NCI-H2171 treated with DMSO at 0.1 percent for 48 hours (cell line): ENCODE measurements at regions not wholly inside any gene's neighbourhood (a gene's known extent, or its start where the extent isn't known, plus 50 kb on each side); places are given as distances from the start of the nearest gene placed in this dataset.
"Not testable (repeated sequence)": the region's sequence is repeated elsewhere in the genome, so short reads cannot be mapped to it uniquely, and the experiment has no call there.

Experiments
- DNase-seq: peaks from one replicate; lab custom pipeline; 2025; lab: John Stamatoyannopoulos, UW

DNA sequence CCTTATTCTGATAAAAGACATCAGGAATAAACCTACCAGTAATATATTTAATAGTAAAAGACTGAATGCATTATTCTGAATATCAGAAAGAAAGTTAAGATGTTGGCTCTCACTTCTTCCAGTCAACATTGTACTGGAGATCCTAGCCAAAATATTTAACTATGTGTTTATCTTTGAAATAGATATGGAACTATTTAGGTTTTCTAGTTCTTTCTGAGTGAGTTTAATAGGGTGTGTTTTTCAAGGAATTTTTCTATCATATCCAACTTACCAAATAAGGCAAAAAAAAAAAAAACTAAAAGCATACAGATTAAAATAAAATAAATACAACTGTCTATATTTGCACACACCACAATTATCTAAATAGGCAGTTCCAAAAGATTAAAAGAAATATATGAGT lies 478.9 kb upstream of the LMO3 start:
- no peak for DNase-seq

DNA sequence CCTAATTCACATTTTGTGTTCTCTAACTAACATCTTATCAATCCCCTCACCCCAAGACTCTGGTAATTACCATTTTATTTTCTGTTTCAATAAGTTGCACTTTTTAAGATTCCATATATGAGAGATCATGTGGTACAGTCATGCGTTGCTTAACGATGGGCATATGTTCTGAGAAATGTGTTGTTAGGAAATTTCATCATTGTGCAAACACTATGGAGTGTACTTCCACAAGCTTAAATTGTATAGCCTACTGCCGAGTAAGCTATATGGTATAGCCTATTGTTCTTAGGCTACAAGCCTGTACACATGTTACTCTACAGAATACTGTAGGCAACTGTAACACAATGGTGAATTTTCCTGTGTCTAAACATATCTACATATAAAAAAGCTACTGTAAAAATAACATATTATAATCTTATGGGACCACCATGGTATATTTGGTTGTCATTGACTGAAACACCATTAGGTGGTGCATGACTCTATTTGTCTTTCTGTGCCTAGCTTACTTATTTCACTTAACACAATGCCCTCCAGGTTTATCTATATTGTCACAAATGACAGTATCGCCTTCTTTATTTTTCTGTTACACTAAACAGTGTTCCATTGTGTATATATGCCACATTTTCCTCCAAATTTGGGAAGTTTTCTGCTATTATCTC lies 473.4 kb upstream of the LMO3 start:
- no peak for DNase-seq

DNA sequence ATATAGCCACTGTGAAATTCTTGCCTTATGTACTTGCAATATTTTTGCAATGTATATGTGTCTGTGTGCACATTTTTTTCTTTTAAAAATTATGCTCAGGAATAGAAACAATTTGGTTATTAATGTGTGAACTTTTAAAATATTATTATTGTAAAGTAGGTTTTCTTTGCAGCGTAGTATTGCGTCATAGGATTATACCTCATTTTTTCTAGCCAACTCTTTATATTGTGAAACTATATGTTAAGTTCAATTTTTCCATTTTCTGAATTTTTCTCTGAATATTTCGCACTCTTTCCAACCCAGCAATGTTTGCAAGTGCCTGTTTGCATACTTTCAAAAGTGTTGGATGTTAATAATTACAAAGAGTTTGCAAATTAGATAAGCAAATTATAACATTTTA lies 471.6 kb upstream of the LMO3 start:
- DNase-seq = no peak

DNA sequence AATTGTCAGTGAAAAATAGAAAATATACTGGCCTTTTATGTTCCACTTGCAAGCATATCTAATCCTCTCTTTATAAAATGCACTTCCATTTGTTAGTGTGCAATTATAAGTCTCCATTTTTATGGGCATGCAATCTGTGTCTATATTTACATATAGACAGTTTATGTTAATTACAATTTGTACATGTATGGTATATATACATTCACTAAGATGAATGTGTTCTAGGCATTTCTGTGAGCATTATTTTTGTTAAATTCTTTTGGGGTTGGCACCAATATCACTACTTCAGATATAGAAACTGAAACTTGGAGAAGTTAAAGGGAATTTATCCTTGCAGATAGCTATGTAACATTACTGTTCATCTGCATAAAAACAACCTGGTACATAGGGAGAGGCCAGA lies 470.8 kb upstream of the LMO3 start:
- DNase-seq = no peak

DNA sequence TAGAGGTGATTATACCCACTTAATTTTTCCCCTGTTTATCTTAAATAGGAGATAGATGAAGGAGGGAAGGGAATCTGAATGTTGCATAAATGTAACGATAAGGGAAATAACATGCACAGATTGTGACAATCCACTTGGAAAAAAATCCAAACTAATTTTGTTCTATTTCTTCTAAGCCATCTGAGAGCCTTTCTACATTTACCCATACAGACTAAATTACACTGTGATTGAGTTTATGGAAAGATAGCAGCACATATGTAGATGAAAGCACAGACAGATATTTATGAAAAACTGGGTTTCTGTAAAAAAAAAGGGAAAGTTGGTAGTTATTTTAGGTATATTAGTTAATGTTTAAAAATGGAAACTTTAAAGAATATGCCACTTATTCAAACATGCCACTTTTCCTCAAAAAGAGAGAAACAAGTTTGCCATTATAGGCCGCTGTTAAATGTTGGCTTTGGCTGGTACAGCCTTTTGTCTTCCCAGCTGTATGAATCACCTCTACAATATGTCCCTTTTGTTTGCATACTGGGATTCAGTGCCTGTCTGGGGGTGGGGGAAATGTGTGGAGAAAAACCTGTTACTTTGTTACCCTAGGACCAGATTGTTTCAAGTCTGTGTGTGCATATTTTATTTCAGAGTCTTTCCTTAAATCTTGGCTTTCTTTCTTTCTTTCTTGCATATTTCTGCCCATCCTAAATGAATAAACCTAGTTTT lies 470.2 kb upstream of the LMO3 start:
- DNase-seq = no peak

DNA sequence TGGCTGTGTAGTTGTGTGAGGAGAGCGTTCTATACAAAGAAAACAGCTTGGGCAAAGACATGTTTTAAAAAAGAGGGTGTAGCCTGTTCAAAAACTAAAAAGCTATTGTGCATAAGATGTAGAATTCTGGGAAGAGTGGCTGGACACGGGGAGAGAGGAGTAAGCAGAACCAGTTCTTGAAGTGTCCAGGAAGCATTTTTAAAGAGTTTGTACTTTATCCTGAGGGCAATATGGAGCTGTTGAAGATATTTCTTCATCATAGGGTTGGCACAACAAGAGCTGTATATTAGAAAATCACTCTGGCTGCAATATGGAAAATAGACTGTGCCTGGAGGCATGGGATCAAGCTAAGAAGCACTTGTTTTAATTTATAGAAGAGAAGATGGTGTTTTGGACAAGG lies 458.9 kb upstream of the LMO3 start:
- DNase-seq = no peak

DNA sequence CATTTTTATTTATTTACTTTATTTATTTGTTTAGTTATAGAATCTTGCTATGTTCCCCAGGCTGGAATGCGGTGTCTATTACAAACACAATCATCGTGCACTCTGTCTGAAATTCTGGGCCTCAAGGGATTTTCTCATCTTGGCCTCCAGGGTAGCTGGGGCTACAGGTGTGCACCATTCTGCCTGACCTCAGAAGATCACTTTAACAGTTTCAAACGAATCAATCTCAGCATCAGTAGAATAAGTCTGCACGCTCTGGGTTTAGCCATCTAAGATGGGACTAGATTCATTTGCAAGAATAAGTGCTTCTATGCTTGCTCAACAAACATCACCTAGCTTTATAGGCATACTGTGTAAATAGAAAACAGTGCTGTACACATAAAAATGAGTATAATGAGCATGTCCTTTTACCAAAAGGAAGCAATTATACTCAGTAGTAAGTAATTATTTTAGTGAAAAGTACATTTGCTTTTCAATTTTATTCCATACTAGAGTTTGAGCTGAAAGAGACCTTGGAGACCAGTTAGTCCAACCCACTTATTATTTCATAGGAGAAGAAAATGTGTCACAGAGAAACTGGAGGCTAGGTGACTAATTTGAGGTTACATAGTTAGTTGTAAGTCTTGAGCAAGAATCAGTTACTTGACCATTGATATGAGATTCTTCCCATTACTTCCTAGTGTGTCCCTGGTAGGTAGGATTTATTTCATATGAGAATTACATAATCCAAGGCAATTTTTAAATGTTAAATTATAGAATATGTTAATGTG lies 456.5 kb upstream of the LMO3 start:
- no peak for DNase-seq

DNA sequence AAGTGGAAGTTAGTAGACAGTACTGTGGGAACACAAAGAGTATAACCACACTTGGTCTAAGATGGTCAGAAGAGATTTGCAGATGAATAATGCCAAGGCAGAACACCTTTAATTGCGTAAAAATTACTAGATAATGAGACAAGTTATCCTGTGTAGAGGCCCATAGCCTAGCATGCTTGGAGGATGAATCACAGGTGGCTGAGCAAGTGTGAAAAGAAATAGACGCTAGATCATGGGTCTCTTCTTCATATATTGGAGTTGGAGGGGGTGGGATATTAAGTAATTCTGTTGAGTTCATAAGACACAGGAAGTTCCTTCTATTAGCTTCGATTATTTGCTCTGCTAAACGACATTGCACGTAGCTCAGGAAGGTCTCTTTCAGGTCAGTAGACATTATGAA lies 454.3 kb upstream of the LMO3 start:
- DNase-seq = no peak

DNA sequence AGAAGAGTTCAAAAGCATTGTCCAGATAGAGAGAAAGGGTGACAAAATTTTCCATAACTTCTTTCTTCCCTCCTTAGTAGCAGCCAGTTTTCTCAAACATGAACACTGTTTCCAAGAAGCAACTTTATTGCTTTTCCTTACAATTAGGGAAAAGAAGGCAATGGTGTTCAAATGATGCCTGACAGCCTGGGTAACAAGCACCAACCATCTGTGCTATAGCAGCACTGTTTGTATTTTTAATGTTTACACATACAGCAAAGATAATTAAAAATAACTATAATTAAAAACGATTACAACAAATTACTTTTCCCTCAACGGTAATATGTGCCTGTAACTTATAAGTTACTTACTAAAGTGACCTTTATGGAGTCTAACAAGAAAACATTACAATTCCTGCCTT lies 450.6 kb upstream of the LMO3 start:
- no peak for DNase-seq

DNA sequence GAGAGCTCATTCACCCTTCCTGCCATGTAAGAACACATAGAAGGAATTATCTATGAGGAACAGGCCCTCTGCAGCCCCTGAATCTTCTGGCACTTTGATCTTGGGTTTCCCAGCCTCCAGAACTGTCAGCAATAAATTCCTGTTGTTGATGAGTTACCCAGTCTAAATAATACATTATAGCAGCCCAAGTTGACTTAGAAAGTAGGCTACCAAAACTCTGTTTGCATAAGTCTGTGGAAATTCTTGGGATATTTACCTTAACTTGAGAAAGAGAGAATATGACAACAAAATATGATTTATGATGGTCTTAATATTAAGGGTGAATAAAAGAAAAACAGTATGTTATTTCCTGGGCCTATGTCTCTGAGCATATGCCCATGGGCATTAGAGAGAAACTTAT lies 433.0 kb upstream of the LMO3 start:
- DNase-seq = no peak

DNA sequence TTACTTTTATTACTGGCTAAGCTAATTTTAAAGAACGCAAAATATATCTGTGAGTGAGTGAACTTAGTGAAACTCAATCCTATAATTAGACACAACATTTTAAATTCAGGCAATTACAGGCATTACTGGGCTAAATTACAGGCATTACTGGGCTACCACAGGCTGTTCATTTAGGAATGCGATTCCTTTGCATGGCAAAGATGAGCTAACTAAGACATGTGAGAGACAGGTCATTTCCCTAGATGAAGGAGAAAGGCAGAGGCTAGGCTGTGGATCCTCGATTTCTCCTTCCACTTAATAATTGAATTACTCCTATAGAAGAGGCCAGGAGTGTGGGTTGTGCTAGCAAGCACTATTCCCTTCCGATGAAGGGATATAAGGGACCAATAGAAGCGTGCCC lies 429.4 kb upstream of the LMO3 start:
- DNase-seq = no peak

DNA sequence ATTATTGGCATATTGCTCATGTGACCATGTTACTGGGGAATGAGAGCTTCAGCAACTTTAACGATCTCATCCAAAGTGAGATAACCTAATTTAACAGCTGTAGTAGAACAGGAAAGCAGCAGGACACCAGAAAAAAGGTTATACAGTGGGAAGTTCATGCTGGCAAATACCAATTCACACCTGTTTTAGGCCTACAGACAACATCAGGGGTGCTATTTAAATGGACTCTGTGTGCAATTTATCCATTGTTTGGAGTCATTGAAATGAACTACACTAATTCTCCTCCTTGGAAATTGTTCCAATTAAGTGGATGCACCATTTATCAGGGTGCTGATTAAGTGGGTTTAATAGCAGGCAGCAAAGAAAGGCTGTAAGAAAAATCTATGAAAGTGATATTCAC lies 424.4 kb upstream of the LMO3 start:
- DNase-seq = no peak

DNA sequence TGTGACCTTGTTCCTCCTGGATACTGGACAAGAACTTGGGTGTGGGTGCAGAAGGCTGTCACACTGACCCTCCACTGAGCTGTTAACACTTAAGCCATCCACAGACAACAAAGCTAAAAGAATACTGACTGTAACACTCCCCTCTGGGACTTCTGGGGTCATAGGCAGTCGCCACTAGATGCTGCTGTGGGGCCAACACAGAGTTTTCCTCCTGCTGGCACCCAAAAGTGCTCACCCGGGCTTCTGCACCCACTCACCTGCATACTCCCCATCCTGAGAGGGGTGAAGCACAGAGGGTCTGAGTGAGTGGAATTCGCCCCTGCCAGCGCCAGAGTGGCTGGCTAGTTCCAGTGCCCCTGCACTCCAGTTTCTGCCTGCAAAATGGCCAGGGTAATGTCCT lies 422.4 kb upstream of the LMO3 start:
- DNase-seq = no peak

DNA sequence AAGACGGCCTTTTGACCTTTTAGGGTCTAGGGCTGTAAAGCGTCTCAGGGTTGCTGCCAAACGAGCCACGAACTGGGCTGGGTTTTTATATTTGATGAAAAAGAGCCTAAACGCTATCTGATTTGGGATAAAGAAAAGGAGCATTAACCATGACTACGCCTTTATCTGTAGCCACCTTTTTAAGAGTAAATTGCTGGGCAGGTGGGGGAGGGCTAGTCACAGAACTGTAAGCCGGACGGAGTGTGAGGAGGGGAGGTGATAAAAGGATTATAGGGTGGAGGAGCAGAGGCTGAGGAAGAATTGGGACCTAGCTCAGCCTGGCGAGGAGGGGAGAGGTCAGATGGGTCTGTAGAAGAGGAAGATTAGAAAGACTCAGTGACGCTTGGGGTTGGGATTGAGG lies 419.5 kb upstream of the LMO3 start:
- DNase-seq = not testable (repeated sequence)

DNA sequence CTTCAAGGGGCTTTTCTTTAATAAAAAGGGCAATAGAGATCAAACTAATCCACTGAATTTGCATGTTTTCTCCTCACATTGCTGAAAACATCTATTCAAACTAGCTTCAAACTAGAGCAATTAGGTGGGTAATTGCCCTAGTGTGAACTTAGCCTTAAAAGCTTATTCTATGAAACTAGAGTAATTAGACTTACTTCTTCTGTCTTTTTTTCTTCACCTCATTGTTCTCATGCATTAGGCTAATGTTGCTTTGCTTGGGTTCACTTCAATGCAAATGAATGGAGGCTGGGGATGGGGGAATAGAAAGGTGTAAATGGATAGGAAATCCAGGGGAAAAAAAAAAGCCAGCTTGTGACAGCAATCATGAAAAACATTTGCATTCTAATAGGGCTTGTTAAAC lies 414.8 kb upstream of the LMO3 start:
- DNase-seq = no peak

DNA sequence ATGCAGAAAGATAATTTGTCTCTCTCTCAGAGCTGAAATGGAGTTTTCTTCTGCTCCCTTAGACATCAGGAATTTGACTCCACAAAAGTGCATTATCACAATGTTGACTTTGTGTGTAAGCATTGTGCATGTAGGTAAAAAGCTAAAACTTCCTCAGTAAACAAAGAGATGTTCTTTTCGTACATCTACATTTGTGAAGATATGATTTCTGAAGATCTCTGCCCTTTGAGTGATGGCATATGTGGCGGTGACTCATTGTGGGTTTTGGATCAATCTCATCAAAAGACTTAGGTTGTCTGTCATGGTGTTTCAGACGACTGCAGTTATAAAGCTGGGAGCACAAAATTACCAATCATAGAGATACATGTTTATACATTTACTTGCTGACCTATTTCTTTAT lies 411.4 kb upstream of the LMO3 start:
- no peak for DNase-seq

DNA sequence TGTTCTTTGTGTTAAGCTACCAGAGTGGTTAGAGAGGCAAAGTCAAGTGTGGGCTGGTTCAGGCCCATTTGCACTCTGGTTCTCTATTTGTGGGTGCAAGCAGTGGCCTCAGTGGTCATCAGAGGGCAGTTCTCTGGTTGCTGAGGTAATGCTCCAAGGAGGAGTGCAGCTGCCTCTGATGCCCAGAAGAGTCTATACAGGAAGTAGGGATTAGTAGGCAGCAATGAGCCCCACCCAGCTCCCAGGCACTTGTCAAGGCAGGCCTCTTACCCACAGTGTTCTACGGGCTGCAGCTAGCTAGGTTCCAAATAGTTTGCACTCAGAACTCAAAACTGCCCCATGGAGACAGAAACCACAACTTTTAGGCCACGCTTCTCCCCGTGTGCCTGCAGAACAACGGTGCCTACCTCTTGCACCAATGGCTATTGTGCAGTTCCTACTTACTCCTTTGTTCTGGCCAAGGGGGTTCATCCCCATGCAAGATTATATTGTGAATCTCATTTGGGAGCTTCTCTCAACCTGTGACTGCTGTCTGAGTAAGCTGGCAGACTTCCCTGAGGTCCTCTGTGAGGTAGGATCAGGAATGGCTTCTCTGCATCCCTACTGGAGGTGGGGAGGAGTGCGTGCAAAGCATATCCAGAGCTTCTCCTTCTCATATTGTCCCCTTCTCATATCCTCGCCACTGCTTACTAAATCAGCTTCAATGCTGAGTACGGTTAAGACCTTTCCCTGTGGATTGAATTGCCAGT lies 410.3 kb upstream of the LMO3 start:
- DNase-seq = no peak

DNA sequence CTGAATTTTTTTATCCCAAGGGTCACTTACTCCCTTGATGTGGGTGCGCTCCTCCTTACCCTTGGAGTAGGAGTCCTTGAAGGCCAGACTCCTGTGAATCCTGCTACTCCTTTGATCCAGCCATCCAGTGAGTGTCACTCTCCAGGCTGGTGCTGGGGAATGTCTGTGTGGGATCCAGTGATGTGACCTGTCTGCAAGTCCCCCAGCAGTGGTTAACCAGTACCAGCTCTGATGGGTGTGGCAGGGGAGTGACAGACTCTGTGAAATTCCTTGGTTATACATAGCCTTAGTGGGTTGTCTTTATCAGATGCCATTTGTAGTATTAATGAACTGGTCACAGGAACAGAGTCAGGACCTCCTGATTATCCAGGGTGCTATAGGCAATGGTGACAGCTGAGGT lies 409.5 kb upstream of the LMO3 start:
- no peak for DNase-seq

DNA sequence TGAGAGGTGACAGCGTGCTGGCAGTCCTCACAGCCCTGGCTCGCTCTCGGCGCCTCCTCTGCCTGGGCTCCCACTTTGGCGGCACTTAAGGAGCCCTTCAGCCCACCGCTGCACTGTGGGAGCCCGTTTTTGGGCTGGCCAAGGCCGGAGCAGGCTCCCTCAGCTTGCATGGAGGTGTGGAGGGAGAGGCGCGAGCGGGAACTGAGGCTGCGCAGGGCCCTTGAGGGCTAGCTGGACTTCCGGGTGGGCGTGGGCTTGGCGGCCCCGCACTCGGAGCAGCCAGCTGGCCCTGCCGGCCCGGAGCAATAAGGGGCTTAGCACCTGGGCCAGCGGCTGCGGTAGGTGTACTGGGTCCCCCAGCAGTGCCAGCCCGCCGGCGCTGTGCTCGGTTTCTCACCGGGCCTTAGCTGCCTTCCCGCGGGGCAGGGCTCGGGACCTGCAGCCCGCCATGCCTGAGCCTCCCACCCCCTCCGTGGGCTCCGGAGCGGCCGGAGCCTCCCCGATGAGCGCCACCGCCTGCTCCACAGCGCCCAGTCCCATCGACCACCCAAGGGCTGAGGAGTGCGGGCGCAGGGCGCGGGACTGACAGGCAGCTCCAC lies 401.6 kb upstream of the LMO3 start:
- not testable (repeated sequence) for DNase-seq

DNA sequence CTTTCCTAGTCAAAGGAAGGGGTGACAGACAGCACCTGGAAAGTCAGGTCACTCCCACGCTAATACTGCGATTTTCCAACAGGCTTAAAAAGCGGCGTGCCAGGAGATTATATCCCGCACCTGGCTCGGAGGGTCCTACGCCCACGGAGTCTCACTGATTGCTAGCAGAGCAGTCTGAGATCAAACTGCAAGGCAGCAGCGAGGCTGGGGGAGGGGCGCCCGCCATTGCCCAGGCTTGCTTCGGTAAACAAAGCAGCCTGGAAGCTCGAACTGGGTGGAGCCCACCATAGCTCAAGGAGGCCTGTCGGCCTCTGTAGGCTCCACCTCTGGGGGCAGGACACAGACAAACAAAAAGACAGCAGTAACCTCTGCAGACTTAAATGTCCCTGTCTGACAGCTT lies 392.6 kb upstream of the LMO3 start:
- DNase-seq = not testable (repeated sequence)

DNA sequence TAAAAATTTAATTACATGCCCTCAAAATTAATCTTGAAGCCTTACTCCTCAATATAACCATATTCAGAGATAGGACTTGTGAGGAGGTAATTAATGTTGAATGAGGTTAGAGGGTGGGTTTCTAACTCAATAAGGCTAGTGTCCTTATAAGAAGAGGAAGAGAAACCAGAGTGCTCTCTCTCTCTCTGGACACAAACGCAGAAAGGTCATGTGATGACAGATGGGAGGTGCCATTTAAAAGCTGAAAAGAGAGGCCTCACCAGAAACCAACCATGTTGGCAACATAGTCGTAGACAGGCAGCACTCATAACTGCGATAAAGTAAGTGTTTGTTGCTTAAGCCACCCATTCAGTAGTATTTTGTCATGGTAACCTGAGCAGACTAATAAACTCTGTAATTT lies 378.5 kb upstream of the LMO3 start:
- DNase-seq = no peak
